ENCODE measurements at regions not wholly inside any gene's neighbourhood (a gene's known extent, or its start where the extent isn't known, plus 50 kb on each side); places are given as distances from the start of the nearest gene placed in this dataset.

- no peaks in the 10 kb centered on the region for H3K36me3 ChIP-seq
- no peaks in the 10 kb centered on the region for H3K27me3 ChIP-seq
- peaks cover 0 to 1% (median 0%) of the 10 kb centered on the region in 4 donors for H3K9me3 ChIP-seq
- TF ChIP-seq POLR2A (IDR thresholded peaks at IDR 0.05; ENCODE audit: low read depth) (no peak), EP300 (IDR thresholded peaks at IDR 0.05) (no peak), POLR2AphosphoS5 (IDR thresholded peaks at IDR 0.05) (no peak), CTCF (IDR thresholded peaks at IDR 0.05) (no peak)
- 85% methylated on average over 4 of the region's 4 CpGs for WGBS
- no peaks in the 10 kb centered on the region for H3K4me1 ChIP-seq
- DNase-seq (ENCODE audit: extremely low spot score), result no peak
- intact Hi-C loops (cut with DNase I), result no loop called here
- H3K27ac ChIP-seq (replicated peaks in 1 of 4), result no peak overlapping the region
- no peak overlapping the region for H3K4me3 ChIP-seq
These were observed 557.4 kb upstream of the ROBO2 start for GRCh38 chr3:76482510-76482909.

- H3K27me3 ChIP-seq, result no peaks in the 10 kb centered on the region
- intact Hi-C loops (cut with DNase I), result no loop called here
- WGBS, result 79% methylated on average over 3 of the region's 3 CpGs
- no peak overlapping the region for H3K4me3 ChIP-seq
- no peak overlapping the region for H3K27ac ChIP-seq (replicated peaks in 1 of 4)
- no peaks in the 10 kb centered on the region for H3K36me3 ChIP-seq
- H3K9me3 ChIP-seq, result peaks cover 0 to 12% (median 9%) of the 10 kb centered on the region in 4 donors
- no peak for TF ChIP-seq POLR2AphosphoS5 (IDR thresholded peaks at IDR 0.05)
- TF ChIP-seq POLR2A (IDR thresholded peaks at IDR 0.05; ENCODE audit: low read depth), result no peak
- no peak for TF ChIP-seq EP300 (IDR thresholded peaks at IDR 0.05)
- no peak for TF ChIP-seq CTCF (IDR thresholded peaks at IDR 0.05)
- H3K4me1 ChIP-seq, result no peaks in the 10 kb centered on the region
- no peak for DNase-seq (ENCODE audit: extremely low spot score)
These were observed 552.5 kb upstream of the ROBO2 start for GRCh38 chr3:76487446-76487845.

- Histone ChIP-seq H3K4me3 (no peak overlapping the region), H3K9me3 (peaks cover 0 to 12% (median 9%) of the 10 kb centered on the region in 4 donors), H3K4me1 (no peaks in the 10 kb centered on the region), H3K27me3 (no peaks in the 10 kb centered on the region), H3K36me3 (no peaks in the 10 kb centered on the region), H3K27ac (replicated peaks in 1 of 4) (no peak overlapping the region)
- DNase-seq (ENCODE audit: extremely low spot score), result no peak
- WGBS, result 93% methylated on average over 3 of the region's 3 CpGs
- intact Hi-C loops (cut with DNase I), result no loop called here
- TF ChIP-seq POLR2AphosphoS5 (IDR thresholded peaks at IDR 0.05), result no peak
- no peak for TF ChIP-seq EP300 (IDR thresholded peaks at IDR 0.05)
- TF ChIP-seq CTCF (IDR thresholded peaks at IDR 0.05), result no peak
- no peak for TF ChIP-seq POLR2A (IDR thresholded peaks at IDR 0.05; ENCODE audit: low read depth)
These were observed 549.8 kb upstream of the ROBO2 start for GRCh38 chr3:76490064-76490463.

- TF ChIP-seq POLR2AphosphoS5 (IDR thresholded peaks at IDR 0.05) (no peak), POLR2A (IDR thresholded peaks at IDR 0.05; ENCODE audit: low read depth) (no peak), CTCF (IDR thresholded peaks at IDR 0.05) (no peak), EP300 (IDR thresholded peaks at IDR 0.05) (no peak)
- intact Hi-C loops (cut with DNase I), result no loop called here
- Histone ChIP-seq H3K36me3 (no peaks in the 10 kb centered on the region), H3K27me3 (no peaks in the 10 kb centered on the region), H3K4me1 (no peaks in the 10 kb centered on the region), H3K9me3 (no peaks in the 10 kb centered on the region), H3K4me3 (no peak overlapping the region), H3K27ac (replicated peaks in 1 of 4) (no peak overlapping the region)
- WGBS, result 79% methylated on average over 2 of the region's 2 CpGs
- no peak for DNase-seq (ENCODE audit: extremely low spot score)
These were observed 544.7 kb upstream of the ROBO2 start for GRCh38 chr3:76495216-76495615.

GRCh38 chr3:76497636-76498035, 542.3 kb upstream of the ROBO2 start:
- no peak for TF ChIP-seq EP300 (IDR thresholded peaks at IDR 0.05)
- no peak for TF ChIP-seq POLR2A (IDR thresholded peaks at IDR 0.05; ENCODE audit: low read depth)
- TF ChIP-seq POLR2AphosphoS5 (IDR thresholded peaks at IDR 0.05), result no peak
- TF ChIP-seq CTCF (IDR thresholded peaks at IDR 0.05), result no peak
- WGBS, result 58% methylated on average over 3 of the region's 3 CpGs
- intact Hi-C loops (cut with DNase I), result no loop called here

More at GRCh38 chr3:76497636-76498035, 542.3 kb upstream of the ROBO2 start:
- no peak for DNase-seq (ENCODE audit: extremely low spot score)
- Histone ChIP-seq H3K9me3 (no peaks in the 10 kb centered on the region), H3K27me3 (no peaks in the 10 kb centered on the region), H3K4me3 (no peak overlapping the region), H3K4me1 (no peaks in the 10 kb centered on the region), H3K27ac (replicated peaks in 1 of 4) (no peak overlapping the region), H3K36me3 (no peaks in the 10 kb centered on the region)

Measured in esophagus muscularis mucosa (tissue), 4 donors.